Breast epithelium (tissue), 4 donors: ENCODE measurements at regions not wholly inside any gene's neighbourhood (a gene's known extent, or its start where the extent isn't known, plus 50 kb on each side); places are given as distances from the start of the nearest gene placed in this dataset.

Experiments
- DNase-seq, 2 donors: peaks; one replicate each; pipeline ENCODE4 v3.0.0-alpha.2; 2019; ENCODE audit warnings: low spot score in 2 of 2
- H3K27ac ChIP-seq, 2 donors: fragments of 200-600 bp; sonication (generic) in 1 of 2; one replicate each; pipeline ENCODE4 v1.5.1; 2016 to 2019; ENCODE audit warnings: mild to moderate bottlenecking in 1 of 2
- H3K27me3 ChIP-seq, 2 donors: fragments of 200-600 bp; sonication (generic) in 1 of 2; one replicate each; pipeline versions ENCODE4 v1.5.1 to v1.6.0; 2017 to 2019; ENCODE audit warnings: control low read depth in 1 of 2, mild to moderate bottlenecking in 1 of 2
- H3K36me3 ChIP-seq: fragments of 200-600 bp; one replicate; pipeline ENCODE4 v1.5.1; 2019
- H3K4me1 ChIP-seq, 2 donors: fragments of 200-600 bp; sonication (generic); one replicate each; pipeline ENCODE4 v1.5.1; 2016 to 2019; ENCODE audit warnings: control low read depth in 1 of 2
- H3K4me3 ChIP-seq, 3 donors: fragments of 200-600 bp; sonication (generic); 1 replicate in 2 of 3; 2 replicates in 1 of 3; pipeline ENCODE4 v1.5.1; 2016 to 2019; ENCODE audit warnings: mild to moderate bottlenecking in 3 of 3, moderate library complexity in 2 of 3
- H3K9me3 ChIP-seq, 2 donors: fragments of 200-600 bp; sonication (generic) in 1 of 2; one replicate each; pipeline ENCODE4 v1.5.1; 2016 to 2019; ENCODE audit warnings: control low read depth in 1 of 2
- CTCF ChIP-seq, 3 donors: fragments of 450-650 bp; IDR thresholded peaks; one replicate each; pipeline ENCODE4 v1.5.1; 2016 to 2017; ENCODE audit warnings: antibody characterized with exemption in 3 of 3, mild to moderate bottlenecking in 3 of 3, moderate library complexity in 3 of 3
- POLR2A ChIP-seq: fragments of 450-650 bp; IDR thresholded peaks from one replicate; pipeline ENCODE4 v1.6.1; 2016; ENCODE audit warnings: antibody characterized with exemption, mild to moderate bottlenecking, moderate library complexity
- POLR2AphosphoS5 ChIP-seq, 3 donors: sonication (generic); formaldehyde crosslinking; IDR thresholded peaks; one replicate each; pipeline ENCODE4 v1.6.1; 2017; ENCODE audit warnings: antibody characterized with exemption in 3 of 3
- intact Hi-C: fragments of 100-400 bp; cut with DNase I; formaldehyde crosslinking; loops from one replicate; pipeline ENCODE4 v1.15.1; 2023; ENCODE audit warnings: low total_unique reads

GRCh38 chr21:28827422-28827821 lies 165.3 kb downstream of the LTN1 start:
- H3K27ac ChIP-seq, result no peak overlapping the region
- no peak overlapping the region for H3K4me3 ChIP-seq
- no peak for DNase-seq
- TF ChIP-seq POLR2AphosphoS5 (IDR thresholded peaks at IDR 0.05) (no peak), CTCF (IDR thresholded peaks at IDR 0.05) (no peak), POLR2A (no peak)
- no peaks in the 10 kb centered on the region for H3K9me3 ChIP-seq
- intact Hi-C loops, result no loop called here
- no peaks in the 10 kb centered on the region for H3K4me1 ChIP-seq
- H3K27me3 ChIP-seq, result no peaks in the 10 kb centered on the region
- no peaks in the 10 kb centered on the region for H3K36me3 ChIP-seq

GRCh38 chr21:28826569-28826968 lies 166.1 kb downstream of the LTN1 start:
- intact Hi-C loops, result no loop called here
- Histone ChIP-seq H3K27me3 (no peaks in the 10 kb centered on the region), H3K4me3 (no peak overlapping the region), H3K4me1 (no peaks in the 10 kb centered on the region), H3K36me3 (no peaks in the 10 kb centered on the region), H3K9me3 (no peaks in the 10 kb centered on the region), H3K27ac (no peak overlapping the region)
- no peak for DNase-seq
- TF ChIP-seq POLR2AphosphoS5 (IDR thresholded peaks at IDR 0.05) (no peak), CTCF (IDR thresholded peaks at IDR 0.05) (no peak), POLR2A (no peak)

- intact Hi-C loops, result no loop called here
- TF ChIP-seq POLR2A (no peak), CTCF (IDR thresholded peaks at IDR 0.05) (no peak), POLR2AphosphoS5 (IDR thresholded peaks at IDR 0.05) (no peak)
- Histone ChIP-seq H3K27ac (no peak overlapping the region), H3K4me3 (no peak overlapping the region), H3K9me3 (no peaks in the 10 kb centered on the region), H3K4me1 (no peaks in the 10 kb centered on the region), H3K27me3 (no peaks in the 10 kb centered on the region), H3K36me3 (no peaks in the 10 kb centered on the region)
- no peak for DNase-seq
Observed at GRCh38 chr21:28826021-28826420, 166.7 kb downstream of the LTN1 start.

GRCh38 chr21:28823429-28823828 lies 169.2 kb downstream of the LTN1 start:
- intact Hi-C loops, result no loop called here
- H3K4me1 ChIP-seq, result no peaks in the 10 kb centered on the region

More at GRCh38 chr21:28823429-28823828, 169.2 kb downstream of the LTN1 start:
- no peaks in the 10 kb centered on the region for H3K9me3 ChIP-seq
- TF ChIP-seq POLR2A, result no peak
- TF ChIP-seq CTCF (IDR thresholded peaks at IDR 0.05), result no peak
- TF ChIP-seq POLR2AphosphoS5 (IDR thresholded peaks at IDR 0.05), result no peak
- no peaks in the 10 kb centered on the region for H3K36me3 ChIP-seq
- no peaks in the 10 kb centered on the region for H3K27me3 ChIP-seq
- no peak overlapping the region for H3K4me3 ChIP-seq
- no peak for DNase-seq
- peak overlapping the region; percentile 56 to 65 for H3K27ac ChIP-seq
